K562 (cell line): ENCODE measurements at regions not wholly inside any gene's neighbourhood (a gene's known extent, or its start where the extent isn't known, plus 50 kb on each side); places are given as distances from the start of the nearest gene placed in this dataset.

Experiments used
- ATAC-seq: fragments of 200-7000 bp; cut with Tn5 transposase; 3 replicates; pipeline ENCODE4 v1.9.1; 2020; ENCODE audit warnings: moderate library complexity
- BruUV-seq: library from RNA; stranded (reverse); fragments of 400-500 nt; replicated peaks from 2 replicates; lab custom pipeline; 2021; lab: Mats Ljungman, UMichigan
- CTCF ChIA-PET: fragments of 300-600 bp; formaldehyde crosslinking; extraction: SDS; loops from one replicate; lab custom pipeline; 2021; ENCODE audit warnings: low intra/inter-chr PET ratio; lab: Yijun Ruan, JAX
- POLR2A ChIA-PET: fragments of 300-600, 350-650 bp; sonication (Branson Sonifier 250); formaldehyde crosslinking; extraction: SDS; loops from one replicate; lab custom pipeline; 2021; ENCODE audit warnings: antibody characterized with exemption, inconsistent platforms; lab: Yijun Ruan, JAX
- DNase-seq, 4 experiments: peaks; one replicate each; pipeline versions ENCODE4 v3.0.0 to v3.0.0-alpha.2; 2011 to 2018; ENCODE audit warnings: low spot score in 3 of 4, mixed read lengths in 3 of 4; ENCODE audit errors: extremely low read depth in 1 of 4
- FAIRE-seq: peaks from 2 replicates; lab custom pipeline; 2011; peaks lifted over from hg19 to GRCh38; lab: Jason Lieb, UNC
- H2AFZ ChIP-seq: 2 replicates; pipeline ENCODE4 v1.6.0; 2011; ENCODE audit warnings: low read depth, low read length, control low read depth, inconsistent platforms
- H3K27ac ChIP-seq: fragments of 200-600 bp; 3 replicates; pipeline ENCODE4 v1.8.0; 2011; ENCODE audit warnings: low read depth, mild to moderate bottlenecking, control low read depth, inconsistent platforms, low read length, moderate library complexity, mixed read lengths; ENCODE audit errors: extremely low read depth
- H3K27me3 ChIP-seq, 2 experiments: fragments of 300-600 bp in 1 of 2; 2 replicates in 1 of 2; 3 replicates in 1 of 2; pipeline versions ENCODE4 v1.6.0 to v1.8.0; 2011; ENCODE audit warnings: inconsistent platforms in 2 of 2, low read length in 2 of 2, mild to moderate bottlenecking in 1 of 2, mixed read lengths in 1 of 2, moderate library complexity in 1 of 2; ENCODE audit not compliant: control insufficient read depth in 2 of 2, insufficient read depth in 2 of 2
- H3K36me3 ChIP-seq: fragments of 300-600 bp; 3 replicates; pipeline ENCODE4 v1.8.0; 2011; ENCODE audit warnings: mild to moderate bottlenecking, low read length, inconsistent platforms; ENCODE audit not compliant: control insufficient read depth, insufficient read depth
- H3K4me1 ChIP-seq, 2 experiments: fragments of 200-600 bp in 1 of 2; replicated peaks in 1 of 2; 2 replicates in 1 of 2; 3 replicates in 1 of 2; pipeline versions ENCODE4 v1.5.1 to v1.8.0; 2011; ENCODE audit warnings: inconsistent platforms in 2 of 2, low read length in 2 of 2, mild to moderate bottlenecking in 1 of 2, mixed read lengths in 1 of 2, moderate library complexity in 1 of 2; ENCODE audit not compliant: control insufficient read depth in 2 of 2, insufficient read depth in 2 of 2
- H3K4me2 ChIP-seq: 2 replicates; pipeline ENCODE4 v1.6.1; 2011; ENCODE audit warnings: low read length, control low read depth, inconsistent platforms, mixed read lengths; ENCODE audit not compliant: insufficient read depth
- H3K4me3 ChIP-seq: fragments of 200-600 bp; sonication (generic), shearing (Covaris generic); 2 replicates; pipeline ENCODE4 v1.5.1; 2016; ENCODE audit warnings: control low read depth, inconsistent platforms
- H3K79me2 ChIP-seq: fragments of 200-600 bp; 3 replicates; pipeline ENCODE4 v1.8.0; 2011; ENCODE audit warnings: low read length, inconsistent platforms; ENCODE audit not compliant: control insufficient read depth, insufficient read depth
- H3K9ac ChIP-seq, 2 experiments: 2 replicates each; pipeline versions ENCODE4 v1.6.0 to v1.6.1; 2011; ENCODE audit warnings: low read depth in 2 of 2, low read length in 2 of 2, control low read depth in 1 of 2, inconsistent platforms in 1 of 2, mild to moderate bottlenecking in 1 of 2, mixed read lengths in 1 of 2; ENCODE audit not compliant: insufficient read depth in 1 of 2
- H3K9me1 ChIP-seq: one replicate; pipeline ENCODE4 v1.6.0; 2011; ENCODE audit warnings: inconsistent platforms, mild to moderate bottlenecking, low read length, moderate library complexity; ENCODE audit not compliant: control insufficient read depth, insufficient read depth
- H3K9me3 ChIP-seq: replicated peaks from 2 replicates; pipeline ENCODE4 v1.5.1; 2011; ENCODE audit warnings: low read depth, low read length, inconsistent platforms; ENCODE audit not compliant: control insufficient read depth, insufficient read depth
- H4K20me1 ChIP-seq: replicated peaks from 2 replicates; pipeline ENCODE4 v1.6.1; 2011; ENCODE audit warnings: low read length, inconsistent platforms, mixed read lengths; ENCODE audit not compliant: control insufficient read depth, insufficient read depth
- CBFA2T3 ChIP-seq: fragments of 450-650 bp; IDR thresholded peaks from 2 replicates; pipeline ENCODE4 v1.6.1; 2017
- CREB3 ChIP-seq: fragments of 450-650 bp; conservative IDR thresholded peaks from 2 replicates; pipeline ENCODE4 v1.6.1; 2016; ENCODE audit warnings: missing genetic modification characterization, low read depth, mild to moderate bottlenecking, missing compliant biosample characterization, moderate library complexity
- L3MBTL2 ChIP-seq: fragments of 450-650 bp; IDR thresholded peaks from 2 replicates; pipeline ENCODE4 v1.6.1; 2016; ENCODE audit warnings: mild to moderate bottlenecking, moderate library complexity
- SNIP1 ChIP-seq: fragments of 450-650 bp; IDR thresholded peaks from 2 replicates; pipeline ENCODE4 v1.7.1; 2017; ENCODE audit warnings: low read depth, mild to moderate bottlenecking
- WGBS: fragments of 100-300 bp; shearing (Covaris generic); methylation state at CpG from one replicate; pipeline ENCODE4 v1.1.6; 2016; ENCODE audit warnings: low coverage, mixed read lengths; ENCODE audit not compliant: insufficient coverage; ENCODE audit errors: missing lambda C conversion rate; 5-methylcytosine and 5-hydroxymethylcytosine counted together
- in situ Hi-C: fragments of 300-500 bp; cut with MboI; formaldehyde crosslinking; loops from 4 replicates; pipeline ENCODE4 v1.15.0; 2018; ENCODE audit warnings: inconsistent platforms, mixed read lengths
- intact Hi-C: fragments of 100-400 bp; cut with micrococcal nuclease; formaldehyde crosslinking; loops from 2 replicates; pipeline ENCODE4 v1.14.2; 2022
- TF ChIP-seq, protein P1 (sequence below): fragments of 450-650 bp; IDR thresholded peaks from 2 replicates; pipeline ENCODE4 v1.6.1; 2016; ENCODE audit warnings: mild to moderate bottlenecking, moderate library complexity
- TF ChIP-seq, protein P2 (sequence below), 2 experiments: IDR thresholded peaks; 2 replicates each; pipeline ENCODE4 v1.6.1; 2011; ENCODE audit warnings: borderline replicate concordance in 1 of 2, control low read depth in 1 of 2, low read depth in 1 of 2, low read length in 1 of 2, mild to moderate bottlenecking in 1 of 2, mixed read lengths in 1 of 2, moderate library complexity in 1 of 2; ENCODE audit not compliant: insufficient read depth in 1 of 2, insufficient read length in 1 of 2, poor library complexity in 1 of 2, severe bottlenecking in 1 of 2; ENCODE audit errors: extremely low read depth in 1 of 2

DNA sequence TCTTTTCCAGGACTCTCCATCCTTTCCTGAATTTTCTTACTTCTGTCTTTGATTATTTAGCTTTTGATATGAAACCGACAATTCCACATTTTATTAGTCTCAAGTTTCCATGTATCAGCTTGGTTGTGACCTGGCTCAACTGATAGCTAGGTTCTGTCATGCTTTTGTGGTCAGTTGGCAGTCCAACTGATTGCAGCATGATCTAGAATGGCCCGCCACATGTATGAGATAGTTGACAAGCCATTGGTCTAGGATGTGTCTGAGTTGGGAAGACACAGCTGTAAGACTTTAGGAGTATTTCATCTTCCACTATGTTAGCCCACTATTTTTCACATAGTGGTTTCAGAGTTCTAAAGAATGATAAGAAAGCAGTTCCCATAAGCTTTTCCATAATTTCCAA is 117.5 kb upstream of the GRID2 start:
- no TSS peak for BruUV-seq
- no peak for FAIRE-seq

More for the DNA sequence above, 117.5 kb upstream of the GRID2 start:
- POLR2A ChIA-PET = interaction anchor here (0.6 kb wide), 1 partner anchor 13 kb away, joined by 3 read pairs; no protein-coding TSS in a partner anchor
- H3K9me3 ChIP-seq = no peaks in the 10 kb centered on the region
- no peaks in the 10 kb centered on the region for H3K27me3 ChIP-seq
- H3K79me2 ChIP-seq = peaks cover 44% of the 10 kb centered on the region
- CTCF ChIA-PET = no interaction called here
- TF ChIP-seq, protein P1, sequence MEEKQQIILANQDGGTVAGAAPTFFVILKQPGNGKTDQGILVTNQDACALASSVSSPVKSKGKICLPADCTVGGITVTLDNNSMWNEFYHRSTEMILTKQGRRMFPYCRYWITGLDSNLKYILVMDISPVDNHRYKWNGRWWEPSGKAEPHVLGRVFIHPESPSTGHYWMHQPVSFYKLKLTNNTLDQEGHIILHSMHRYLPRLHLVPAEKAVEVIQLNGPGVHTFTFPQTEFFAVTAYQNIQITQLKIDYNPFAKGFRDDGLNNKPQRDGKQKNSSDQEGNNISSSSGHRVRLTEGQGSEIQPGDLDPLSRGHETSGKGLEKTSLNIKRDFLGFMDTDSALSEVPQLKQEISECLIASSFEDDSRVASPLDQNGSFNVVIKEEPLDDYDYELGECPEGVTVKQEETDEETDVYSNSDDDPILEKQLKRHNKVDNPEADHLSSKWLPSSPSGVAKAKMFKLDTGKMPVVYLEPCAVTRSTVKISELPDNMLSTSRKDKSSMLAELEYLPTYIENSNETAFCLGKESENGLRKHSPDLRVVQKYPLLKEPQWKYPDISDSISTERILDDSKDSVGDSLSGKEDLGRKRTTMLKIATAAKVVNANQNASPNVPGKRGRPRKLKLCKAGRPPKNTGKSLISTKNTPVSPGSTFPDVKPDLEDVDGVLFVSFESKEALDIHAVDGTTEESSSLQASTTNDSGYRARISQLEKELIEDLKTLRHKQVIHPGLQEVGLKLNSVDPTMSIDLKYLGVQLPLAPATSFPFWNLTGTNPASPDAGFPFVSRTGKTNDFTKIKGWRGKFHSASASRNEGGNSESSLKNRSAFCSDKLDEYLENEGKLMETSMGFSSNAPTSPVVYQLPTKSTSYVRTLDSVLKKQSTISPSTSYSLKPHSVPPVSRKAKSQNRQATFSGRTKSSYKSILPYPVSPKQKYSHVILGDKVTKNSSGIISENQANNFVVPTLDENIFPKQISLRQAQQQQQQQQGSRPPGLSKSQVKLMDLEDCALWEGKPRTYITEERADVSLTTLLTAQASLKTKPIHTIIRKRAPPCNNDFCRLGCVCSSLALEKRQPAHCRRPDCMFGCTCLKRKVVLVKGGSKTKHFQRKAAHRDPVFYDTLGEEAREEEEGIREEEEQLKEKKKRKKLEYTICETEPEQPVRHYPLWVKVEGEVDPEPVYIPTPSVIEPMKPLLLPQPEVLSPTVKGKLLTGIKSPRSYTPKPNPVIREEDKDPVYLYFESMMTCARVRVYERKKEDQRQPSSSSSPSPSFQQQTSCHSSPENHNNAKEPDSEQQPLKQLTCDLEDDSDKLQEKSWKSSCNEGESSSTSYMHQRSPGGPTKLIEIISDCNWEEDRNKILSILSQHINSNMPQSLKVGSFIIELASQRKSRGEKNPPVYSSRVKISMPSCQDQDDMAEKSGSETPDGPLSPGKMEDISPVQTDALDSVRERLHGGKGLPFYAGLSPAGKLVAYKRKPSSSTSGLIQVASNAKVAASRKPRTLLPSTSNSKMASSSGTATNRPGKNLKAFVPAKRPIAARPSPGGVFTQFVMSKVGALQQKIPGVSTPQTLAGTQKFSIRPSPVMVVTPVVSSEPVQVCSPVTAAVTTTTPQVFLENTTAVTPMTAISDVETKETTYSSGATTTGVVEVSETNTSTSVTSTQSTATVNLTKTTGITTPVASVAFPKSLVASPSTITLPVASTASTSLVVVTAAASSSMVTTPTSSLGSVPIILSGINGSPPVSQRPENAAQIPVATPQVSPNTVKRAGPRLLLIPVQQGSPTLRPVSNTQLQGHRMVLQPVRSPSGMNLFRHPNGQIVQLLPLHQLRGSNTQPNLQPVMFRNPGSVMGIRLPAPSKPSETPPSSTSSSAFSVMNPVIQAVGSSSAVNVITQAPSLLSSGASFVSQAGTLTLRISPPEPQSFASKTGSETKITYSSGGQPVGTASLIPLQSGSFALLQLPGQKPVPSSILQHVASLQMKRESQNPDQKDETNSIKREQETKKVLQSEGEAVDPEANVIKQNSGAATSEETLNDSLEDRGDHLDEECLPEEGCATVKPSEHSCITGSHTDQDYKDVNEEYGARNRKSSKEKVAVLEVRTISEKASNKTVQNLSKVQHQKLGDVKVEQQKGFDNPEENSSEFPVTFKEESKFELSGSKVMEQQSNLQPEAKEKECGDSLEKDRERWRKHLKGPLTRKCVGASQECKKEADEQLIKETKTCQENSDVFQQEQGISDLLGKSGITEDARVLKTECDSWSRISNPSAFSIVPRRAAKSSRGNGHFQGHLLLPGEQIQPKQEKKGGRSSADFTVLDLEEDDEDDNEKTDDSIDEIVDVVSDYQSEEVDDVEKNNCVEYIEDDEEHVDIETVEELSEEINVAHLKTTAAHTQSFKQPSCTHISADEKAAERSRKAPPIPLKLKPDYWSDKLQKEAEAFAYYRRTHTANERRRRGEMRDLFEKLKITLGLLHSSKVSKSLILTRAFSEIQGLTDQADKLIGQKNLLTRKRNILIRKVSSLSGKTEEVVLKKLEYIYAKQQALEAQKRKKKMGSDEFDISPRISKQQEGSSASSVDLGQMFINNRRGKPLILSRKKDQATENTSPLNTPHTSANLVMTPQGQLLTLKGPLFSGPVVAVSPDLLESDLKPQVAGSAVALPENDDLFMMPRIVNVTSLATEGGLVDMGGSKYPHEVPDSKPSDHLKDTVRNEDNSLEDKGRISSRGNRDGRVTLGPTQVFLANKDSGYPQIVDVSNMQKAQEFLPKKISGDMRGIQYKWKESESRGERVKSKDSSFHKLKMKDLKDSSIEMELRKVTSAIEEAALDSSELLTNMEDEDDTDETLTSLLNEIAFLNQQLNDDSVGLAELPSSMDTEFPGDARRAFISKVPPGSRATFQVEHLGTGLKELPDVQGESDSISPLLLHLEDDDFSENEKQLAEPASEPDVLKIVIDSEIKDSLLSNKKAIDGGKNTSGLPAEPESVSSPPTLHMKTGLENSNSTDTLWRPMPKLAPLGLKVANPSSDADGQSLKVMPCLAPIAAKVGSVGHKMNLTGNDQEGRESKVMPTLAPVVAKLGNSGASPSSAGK = peak; percentile 52
- TF ChIP-seq CREB3 (tag) (no peak), SNIP1 (no peak), L3MBTL2 (peak; percentile 38; the same call in 1 of the 2 replicates), CBFA2T3 (0 out of 2 replicates have a peak, but pooled peaks have one; percentile 4)
- TF ChIP-seq, protein P2, sequence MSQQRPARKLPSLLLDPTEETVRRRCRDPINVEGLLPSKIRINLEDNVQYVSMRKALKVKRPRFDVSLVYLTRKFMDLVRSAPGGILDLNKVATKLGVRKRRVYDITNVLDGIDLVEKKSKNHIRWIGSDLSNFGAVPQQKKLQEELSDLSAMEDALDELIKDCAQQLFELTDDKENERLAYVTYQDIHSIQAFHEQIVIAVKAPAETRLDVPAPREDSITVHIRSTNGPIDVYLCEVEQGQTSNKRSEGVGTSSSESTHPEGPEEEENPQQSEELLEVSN (IDR thresholded peaks at IDR 0.05; ENCODE audit: borderline replicate concordance in 1 of 2, extremely low read depth in 1 of 2, insufficient read depth in 1 of 2, insufficient read length in 1 of 2, low read depth in 1 of 2, low read length in 1 of 2, poor library complexity in 1 of 2, severe bottlenecking in 1 of 2) = peak in 1 of 2 experiments; percentile 35
- H3K9ac ChIP-seq = 0 out of 4 replicates have a peak overlapping the region, but pooled peaks of 1 of the 2 experiments have one; percentile 25
- no peak overlapping the region for H3K4me2 ChIP-seq
- H3K4me3 ChIP-seq = no peak overlapping the region
- intact Hi-C loops (no loop called here), in situ Hi-C loops (no loop called here)
- no peaks in the 10 kb centered on the region for H3K4me1 ChIP-seq
- no peak overlapping the region for H3K27ac ChIP-seq
- 3% methylated on average over 2 of the region's 2 CpGs for WGBS
- no peak overlapping the region for H2AFZ ChIP-seq
- H4K20me1 ChIP-seq = no peaks in the 10 kb centered on the region
- peak in 3 of 4 experiments; percentile 6 to 29 (median 7) for DNase-seq
- H3K36me3 ChIP-seq = no peaks in the 10 kb centered on the region
- ATAC-seq = peak; percentile 51
- no peaks in the 10 kb centered on the region for H3K9me1 ChIP-seq
